Superior temporal gyrus (tissue), 1 donor: ENCODE measurements at regions not wholly inside any gene's neighbourhood (a gene's known extent, or its start where the extent isn't known, plus 50 kb on each side); places are given as distances from the start of the nearest gene placed in this dataset.
"Not testable (repeated sequence)": the region's sequence is repeated elsewhere in the genome, so short reads cannot be mapped to it uniquely, and the experiment has no call there.

Experiments
- DNase-seq: peaks from one replicate; pipeline ENCODE4 v3.0.0-alpha.2; 2016; ENCODE audit errors: extremely low spot score

DNA sequence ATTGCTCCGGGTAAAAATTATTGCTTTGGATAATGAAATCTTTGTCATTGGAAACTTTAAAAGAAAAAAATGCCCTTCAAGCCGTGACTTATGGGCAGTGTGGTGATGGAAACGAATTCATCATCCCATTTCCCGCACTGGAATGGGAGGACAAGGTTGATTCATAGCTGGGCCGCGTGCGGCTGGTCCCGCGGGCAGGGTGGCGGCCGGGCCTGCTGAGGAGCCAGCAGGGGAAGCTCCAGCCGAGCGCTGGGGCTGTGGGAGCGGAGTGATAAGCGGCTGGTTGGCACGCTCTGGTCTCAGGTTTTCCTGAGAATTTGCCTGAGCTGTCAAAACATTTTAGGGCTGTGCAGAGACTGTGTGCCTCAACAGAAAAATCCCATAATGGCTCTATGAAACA is 351.7 kb downstream of the CDC5L start:
- DNase-seq = no peak

DNA sequence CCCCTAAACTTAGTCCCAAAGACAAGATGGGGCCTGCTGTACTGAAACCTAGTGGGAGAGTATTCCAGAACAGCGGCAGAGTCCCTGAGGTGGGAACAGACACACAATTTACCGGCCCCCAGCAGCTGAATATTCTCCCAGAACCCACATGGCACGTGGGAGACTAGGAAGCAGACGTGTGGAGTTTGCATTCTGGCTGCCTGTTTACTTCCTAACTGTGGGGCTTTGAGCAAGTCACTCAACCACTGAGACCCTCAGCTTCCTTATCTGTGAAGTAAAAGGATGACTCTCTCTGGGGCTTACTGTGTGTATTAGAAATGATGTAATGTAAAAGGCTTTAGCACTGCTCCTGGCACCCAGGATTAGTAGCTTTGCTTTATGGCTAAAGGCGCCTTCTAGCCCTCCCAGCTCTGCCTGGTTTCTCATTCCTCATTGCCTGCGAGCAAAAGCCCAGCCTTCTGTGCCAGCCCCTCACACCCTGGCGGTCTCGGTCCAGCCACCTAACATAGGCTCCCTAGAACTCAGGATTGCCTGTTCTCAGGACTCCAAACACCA is 353.1 kb downstream of the CDC5L start:
- DNase-seq = no peak

DNA sequence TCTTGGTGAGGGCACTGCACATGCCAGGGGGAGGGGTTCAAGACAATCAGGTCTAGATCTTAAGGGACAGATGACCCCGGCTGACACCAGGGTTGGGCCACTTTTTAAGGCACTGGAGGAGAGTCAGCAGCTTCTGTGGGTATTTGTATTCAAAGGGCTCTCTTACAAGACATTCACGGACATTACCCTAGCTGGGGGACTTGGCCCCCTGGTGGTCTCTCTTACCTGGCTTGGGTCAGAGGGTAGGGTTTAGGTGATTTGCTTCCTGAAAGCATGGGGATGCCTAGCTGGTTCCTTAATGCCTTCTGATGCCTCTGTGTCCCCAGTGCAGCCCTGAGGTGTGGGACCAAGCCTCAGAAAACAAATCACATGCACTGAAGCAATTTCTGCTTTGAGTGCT is 354.7 kb downstream of the CDC5L start:
- no peak for DNase-seq

DNA sequence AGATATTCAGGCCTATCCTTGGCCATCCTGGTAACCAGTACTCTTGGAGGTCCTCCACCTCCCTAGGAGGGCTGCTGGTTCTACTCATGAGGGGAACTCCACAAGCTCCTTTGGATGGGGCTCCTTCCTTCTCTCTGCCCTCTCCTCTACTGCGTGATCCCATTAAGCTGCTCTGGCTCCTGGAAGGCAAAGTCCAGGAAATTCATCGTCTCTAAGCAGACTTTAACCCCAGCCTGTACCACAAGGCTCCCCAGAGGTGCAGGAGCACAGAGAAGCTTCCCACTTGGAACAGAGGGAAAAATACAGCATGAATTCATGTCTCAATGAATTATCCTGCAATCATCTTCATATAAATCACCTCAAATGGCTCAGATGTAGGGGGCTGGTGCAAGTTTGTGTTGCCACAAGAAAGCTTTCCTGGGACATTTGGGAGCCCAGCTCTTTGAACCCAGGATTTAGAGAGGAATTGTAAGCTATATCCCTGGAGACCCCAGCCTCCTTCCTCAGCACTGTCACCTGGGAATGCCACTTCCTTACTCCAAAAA is 355.4 kb downstream of the CDC5L start:
- DNase-seq = no peak

DNA sequence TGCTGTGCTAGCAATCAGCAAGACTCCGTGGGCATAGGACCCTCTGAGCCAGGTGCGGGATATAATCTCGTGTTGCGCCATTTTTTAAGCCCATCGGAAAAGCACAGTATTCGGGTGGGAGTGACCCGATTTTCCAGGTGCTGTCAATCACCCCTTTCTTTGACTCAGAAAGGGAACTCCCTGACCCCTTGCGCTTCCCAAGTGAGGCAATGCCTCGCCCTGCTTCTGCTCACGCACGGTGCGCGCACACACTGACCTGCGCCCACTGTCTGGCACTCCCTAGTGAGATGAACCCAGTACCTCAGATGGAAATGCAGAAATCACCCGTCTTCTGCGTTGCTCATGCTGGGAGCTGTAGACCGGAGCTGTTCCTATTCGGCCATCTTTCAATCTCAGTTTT is 372.6 kb downstream of the CDC5L start:
- not testable (repeated sequence) for DNase-seq

DNA sequence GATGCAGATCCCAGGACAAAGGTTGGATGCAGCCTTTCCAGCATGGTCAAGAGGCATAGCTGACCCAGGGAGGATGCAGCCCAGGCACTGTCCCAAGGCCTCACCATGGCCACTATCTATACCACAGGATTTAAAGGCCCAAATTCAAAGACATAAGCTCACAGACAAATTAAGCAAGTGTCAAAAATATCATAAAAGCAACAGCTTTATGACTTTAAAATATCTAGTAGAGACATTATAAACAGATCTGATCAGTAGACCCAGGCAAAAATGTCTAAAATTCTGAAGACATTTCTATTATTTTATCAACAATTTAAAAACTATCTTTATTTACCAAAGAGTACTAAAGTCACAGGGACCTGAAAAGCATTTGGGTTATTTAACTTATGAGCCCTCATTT is 373.5 kb downstream of the CDC5L start:
- DNase-seq = no peak

DNA sequence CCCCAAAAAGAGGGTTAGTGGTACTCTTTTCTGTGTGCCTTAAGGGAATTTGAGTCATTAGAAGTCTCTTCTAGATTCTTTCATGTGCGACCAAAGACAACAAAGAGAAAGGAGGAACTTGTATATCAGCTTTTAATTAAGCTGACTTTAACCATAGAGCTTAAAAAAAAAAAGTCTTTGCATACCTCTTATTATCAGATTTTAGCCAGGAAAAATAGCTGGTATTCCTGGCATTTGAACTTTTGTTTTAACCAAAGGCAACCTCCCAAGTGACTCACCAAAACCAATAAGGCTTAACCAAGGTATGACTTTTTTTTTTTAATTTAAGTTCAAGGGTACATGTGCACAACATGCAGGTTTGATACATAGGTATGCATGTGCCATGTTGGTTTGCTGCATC is 375.0 kb downstream of the CDC5L start:
- no peak for DNase-seq

DNA sequence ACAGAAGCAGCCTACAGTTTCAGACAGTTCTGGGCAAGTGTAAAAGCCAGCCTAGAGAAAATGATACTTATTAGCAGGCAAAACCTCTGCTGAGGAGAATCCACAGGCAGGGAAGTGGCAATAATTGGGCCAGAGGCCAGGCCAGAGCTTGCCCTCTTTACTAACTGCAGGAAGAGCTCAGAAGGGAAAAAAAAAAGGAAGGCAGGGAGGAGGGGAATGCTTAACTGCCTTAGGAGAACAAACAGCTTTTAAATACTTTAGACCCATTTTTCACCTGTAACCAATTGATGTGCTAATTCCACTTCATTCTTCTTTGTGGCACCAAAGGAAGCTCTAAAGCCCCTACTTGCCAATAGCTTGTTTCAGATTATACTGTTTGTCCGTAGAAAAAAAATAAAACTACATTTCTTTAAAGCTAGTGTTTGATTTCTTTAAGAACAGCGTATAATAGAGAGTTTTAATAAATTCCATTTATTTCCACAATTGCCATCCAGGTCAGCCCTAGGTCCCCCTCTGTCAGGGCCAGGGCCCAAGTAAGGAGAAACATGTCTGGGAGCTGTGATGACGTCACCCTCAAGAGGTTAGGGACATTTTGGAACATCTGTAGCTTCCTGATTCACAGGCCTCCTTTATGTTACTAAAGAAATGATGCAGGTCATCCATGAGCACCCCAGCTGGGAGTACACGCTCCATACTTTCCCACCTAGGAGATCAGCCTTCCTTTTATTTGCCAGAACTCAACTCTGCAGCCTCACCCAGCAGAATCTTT is 384.3 kb downstream of the CDC5L start:
- DNase-seq = no peak

DNA sequence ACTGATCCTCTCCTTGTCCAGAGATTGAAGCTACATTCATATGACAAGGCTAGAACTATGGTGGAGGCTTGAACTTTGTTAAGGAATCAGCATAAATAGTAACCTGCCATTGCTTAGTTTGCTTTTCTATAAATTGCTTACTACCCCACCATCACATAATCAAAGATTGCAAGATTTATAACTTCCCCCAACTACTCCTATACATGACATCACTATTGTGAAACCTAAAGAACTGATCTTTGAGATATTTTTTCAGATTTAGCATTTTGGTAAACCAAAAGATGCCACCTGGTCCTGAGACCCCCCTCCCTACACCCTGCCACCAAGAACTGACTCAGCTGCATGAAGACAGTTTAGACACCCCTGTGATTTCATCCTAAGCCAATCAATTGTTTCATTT is 385.3 kb downstream of the CDC5L start:
- DNase-seq = no peak

DNA sequence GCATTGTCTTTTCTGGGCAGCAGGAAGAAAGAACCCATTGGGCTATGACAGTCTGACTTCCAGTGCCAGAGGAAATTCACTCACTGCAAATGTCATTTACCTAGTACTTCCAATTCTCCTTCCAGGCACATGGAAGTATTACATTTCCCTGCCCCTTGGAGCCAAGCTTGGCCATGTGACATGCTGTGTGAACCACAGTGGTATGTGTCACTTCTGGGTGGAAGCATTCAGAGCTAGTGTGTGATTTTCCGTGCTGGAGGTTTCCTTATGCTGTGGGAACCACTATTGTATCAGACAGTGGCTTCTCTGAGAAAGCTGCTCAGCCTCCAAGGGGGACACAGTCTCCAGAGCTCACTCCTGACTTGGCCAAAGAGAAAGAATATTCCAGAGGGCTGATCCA is 387.6 kb downstream of the CDC5L start:
- no peak for DNase-seq

DNA sequence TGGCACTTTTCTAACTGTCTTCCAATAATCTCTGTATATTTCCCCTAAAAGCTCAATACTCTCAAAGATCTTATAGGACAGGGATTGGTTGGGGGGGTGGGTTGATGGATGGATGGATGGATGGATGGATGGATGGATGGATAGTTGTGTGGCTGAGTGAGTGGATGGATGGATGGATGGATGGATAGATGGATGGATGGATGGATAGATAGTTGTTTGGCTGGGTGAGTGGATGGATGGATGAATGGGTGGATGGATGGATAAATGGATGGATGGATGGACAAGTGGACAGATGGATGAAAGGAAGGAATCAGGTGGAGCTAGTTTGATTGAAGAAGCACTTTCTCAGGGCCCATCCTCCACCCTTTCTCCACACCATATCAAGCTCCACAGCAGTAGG is 388.8 kb downstream of the CDC5L start:
- no peak for DNase-seq

DNA sequence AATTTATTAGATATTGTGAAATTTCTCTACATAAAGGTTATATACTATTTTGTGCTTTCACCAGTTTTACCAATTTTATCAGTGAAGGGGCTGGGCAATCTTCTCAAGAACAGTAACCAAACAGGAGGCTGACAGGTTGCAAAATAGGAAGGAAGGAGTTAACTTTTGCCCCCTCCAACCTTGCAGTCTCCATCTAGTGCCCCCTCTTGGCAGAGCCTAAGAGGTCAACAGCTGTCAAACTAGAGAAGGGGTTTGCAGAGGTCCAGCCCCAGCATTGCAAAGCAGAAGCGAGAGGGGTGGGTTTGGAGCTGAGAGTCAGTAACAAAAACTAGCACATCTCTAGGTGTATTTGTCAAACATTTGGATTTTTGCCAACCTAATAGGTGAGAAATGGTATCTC is 391.0 kb downstream of the CDC5L start:
- no peak for DNase-seq
